ENCODE measurements at regions not wholly inside any gene's neighbourhood (a gene's known extent, or its start where the extent isn't known, plus 50 kb on each side); places are given as distances from the start of the nearest gene placed in this dataset.
"Not testable (repeated sequence)": the region's sequence is repeated elsewhere in the genome, so short reads cannot be mapped to it uniquely, and the experiment has no call there.

DNA sequence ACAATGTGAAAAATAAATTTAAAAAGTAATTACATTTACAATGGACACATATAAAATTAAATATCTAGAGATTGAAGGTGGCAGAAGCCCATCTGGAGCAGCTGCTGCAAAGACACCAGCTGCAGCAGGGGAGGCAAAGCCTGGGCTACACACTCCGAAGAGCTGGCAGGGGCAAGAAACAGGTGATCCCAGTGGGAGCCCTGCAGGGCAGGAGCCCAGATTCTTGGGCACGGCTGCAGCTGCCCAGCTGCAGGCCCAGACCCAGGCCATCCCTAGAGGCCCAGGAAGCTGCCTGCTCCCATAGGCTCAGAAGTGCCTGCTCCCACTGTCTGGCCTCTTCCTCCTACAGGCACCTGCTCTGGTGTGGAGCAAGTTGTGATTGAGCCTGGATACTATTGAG is 1547.9 kb upstream of the SPRY2 start:
- TF ChIP-seq, protein P1, sequence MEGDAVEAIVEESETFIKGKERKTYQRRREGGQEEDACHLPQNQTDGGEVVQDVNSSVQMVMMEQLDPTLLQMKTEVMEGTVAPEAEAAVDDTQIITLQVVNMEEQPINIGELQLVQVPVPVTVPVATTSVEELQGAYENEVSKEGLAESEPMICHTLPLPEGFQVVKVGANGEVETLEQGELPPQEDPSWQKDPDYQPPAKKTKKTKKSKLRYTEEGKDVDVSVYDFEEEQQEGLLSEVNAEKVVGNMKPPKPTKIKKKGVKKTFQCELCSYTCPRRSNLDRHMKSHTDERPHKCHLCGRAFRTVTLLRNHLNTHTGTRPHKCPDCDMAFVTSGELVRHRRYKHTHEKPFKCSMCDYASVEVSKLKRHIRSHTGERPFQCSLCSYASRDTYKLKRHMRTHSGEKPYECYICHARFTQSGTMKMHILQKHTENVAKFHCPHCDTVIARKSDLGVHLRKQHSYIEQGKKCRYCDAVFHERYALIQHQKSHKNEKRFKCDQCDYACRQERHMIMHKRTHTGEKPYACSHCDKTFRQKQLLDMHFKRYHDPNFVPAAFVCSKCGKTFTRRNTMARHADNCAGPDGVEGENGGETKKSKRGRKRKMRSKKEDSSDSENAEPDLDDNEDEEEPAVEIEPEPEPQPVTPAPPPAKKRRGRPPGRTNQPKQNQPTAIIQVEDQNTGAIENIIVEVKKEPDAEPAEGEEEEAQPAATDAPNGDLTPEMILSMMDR (IDR thresholded peaks at IDR 0.05; ENCODE audit: low read depth, low read length, missing control alignments): no peak
- H3K4me3 ChIP-seq (replicated peaks; ENCODE audit: low read depth, low read length): no peak overlapping the region
- no peak for DNase-seq (ENCODE audit: extremely low read depth, low read depth)

DNA sequence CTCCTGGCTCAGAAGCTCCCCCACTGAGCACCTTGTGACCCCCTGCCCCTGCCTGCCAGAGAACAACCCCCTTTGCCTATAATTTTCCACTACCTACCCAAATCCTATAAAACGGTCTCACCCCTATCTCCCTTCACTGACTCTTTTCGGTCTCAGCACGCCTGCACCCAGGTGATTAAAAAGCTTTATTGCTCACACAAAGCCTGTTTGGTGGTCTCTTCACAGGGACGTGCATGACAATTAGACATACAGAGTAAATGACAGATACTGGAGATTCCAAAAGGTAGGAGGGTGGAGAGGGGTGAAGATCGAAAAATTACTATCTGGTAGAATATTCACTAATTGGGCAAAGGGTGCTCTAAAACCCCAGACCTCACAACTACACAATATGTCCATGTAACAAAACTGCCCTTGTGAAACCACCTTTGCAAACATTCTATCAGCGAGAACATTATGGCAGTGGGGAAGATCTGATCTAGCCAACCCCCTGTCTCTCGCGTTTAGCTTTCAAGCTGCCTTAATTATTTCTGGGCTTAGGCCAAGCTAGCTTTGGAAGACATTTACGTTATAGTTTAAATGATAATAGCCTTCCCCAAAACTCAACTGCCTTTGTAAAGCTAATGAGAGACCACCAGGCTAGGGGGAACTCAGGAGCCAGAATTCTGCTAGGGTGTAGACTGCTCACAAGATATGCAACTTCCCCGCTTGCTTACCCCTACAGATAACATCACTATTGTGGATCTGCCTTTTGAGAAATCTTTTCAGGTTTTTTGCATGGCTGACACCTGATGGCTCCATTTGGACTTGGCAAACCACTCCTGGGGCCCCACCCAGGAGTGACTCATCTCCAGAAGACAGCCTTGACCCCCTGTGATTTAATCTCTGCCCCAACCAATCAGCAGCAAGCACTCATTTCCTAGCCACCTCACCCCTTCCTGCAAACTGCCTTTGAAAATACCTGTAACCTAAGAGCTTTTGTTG is 1534.0 kb upstream of the SPRY2 start:
- DNase-seq (ENCODE audit: extremely low read depth, low read depth): no peak
- TF ChIP-seq, protein P1 (IDR thresholded peaks at IDR 0.05; ENCODE audit: low read depth, low read length, missing control alignments): no peak
- H3K4me3 ChIP-seq (replicated peaks; ENCODE audit: low read depth, low read length): no peak overlapping the region

DNA sequence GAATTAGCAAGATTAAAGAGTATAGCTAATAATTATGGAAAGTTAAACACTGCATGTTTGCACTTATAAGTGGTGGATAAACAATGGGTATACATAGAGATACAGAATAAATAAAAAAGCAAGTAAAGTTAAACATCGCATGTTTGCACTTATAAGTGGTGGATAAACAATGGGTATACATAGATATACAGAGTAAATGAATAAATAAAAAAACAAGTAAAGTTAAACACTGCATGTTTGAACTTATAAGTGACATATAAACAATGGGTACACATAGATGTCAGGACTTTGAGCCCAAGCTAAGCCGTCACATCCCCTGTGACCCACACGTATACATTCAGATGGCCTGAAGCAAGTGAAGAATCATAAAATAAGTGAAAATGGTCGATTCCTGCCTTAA is 1533.3 kb upstream of the SPRY2 start:
- no peak overlapping the region for H3K4me3 ChIP-seq (replicated peaks; ENCODE audit: low read depth, low read length)
- no peak for DNase-seq (ENCODE audit: extremely low read depth, low read depth)
- TF ChIP-seq, protein P1 (IDR thresholded peaks at IDR 0.05; ENCODE audit: low read depth, low read length, missing control alignments): no peak

DNA sequence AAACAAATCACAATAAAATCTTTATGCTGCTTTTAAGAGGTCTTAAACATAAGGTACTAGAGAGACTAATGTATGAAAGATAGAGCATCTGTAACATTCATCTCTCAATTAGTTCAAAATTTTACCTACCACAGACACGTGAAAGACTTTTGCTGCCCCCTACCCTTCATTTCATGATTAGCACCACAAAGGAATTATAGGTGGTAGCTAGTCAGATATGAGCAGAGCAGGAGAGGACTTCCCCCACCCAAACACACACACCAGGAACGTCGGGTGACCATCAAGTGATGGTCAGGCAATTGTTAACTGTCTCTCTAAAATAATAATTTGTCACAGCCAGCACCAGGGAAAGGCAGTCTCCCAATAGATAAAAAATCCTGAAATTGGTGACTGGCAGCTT is 1531.7 kb upstream of the SPRY2 start:
- H3K4me3 ChIP-seq (replicated peaks; ENCODE audit: low read depth, low read length): no peak overlapping the region
- DNase-seq (ENCODE audit: extremely low read depth, low read depth): no peak
- TF ChIP-seq, protein P1 (IDR thresholded peaks at IDR 0.05; ENCODE audit: low read depth, low read length, missing control alignments): no peak

DNA sequence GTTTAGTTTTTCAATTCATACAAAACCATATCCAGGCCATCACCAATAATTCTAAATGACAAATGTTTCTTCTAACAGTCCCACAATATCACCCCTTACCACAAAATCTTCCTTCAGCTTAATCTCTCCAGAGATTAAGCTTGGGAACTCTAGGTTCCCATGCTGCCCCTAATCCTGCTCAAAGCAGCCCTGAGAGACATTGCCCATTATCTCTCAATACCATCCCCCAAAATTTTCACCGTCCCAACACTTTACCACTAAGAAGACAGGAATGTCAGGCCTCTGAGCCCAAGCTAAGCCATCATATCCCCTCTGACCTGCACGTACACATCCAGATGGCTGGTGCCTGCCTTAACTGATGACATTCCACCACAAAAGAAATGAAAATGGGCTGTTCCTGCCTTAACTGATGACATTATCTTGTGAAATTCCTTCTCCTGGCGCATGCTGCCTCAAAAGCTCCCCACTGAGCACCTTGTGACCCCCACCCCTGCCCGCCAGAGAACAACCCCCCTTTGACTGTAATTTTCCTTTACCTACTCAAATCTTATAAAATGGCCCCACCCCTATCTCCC is 1530.9 kb upstream of the SPRY2 start:
- not testable (repeated sequence) for H3K4me3 ChIP-seq (replicated peaks; ENCODE audit: low read depth, low read length); DNase-seq (ENCODE audit: extremely low read depth, low read depth)

DNA sequence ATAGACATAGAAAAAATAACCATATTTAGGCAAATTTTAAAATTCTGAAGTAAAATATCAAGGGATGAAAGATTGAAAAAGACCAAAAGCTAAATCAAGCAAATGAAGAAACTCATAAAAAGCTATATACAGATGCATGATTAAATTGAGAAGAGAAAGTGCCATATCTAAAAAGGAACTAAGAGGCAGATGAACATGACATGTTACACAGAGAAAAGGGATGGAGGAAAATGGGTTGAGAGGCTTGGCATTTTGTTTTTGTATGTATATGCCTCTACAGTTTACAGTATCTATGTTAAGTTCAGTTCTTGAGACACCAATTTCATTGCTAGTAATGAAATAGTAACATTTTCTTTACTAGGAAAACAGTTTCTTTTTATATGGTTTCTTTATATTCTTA is 1507.4 kb upstream of the SPRY2 start:
- DNase-seq (ENCODE audit: extremely low read depth, low read depth): no peak
- TF ChIP-seq, protein P1 (IDR thresholded peaks at IDR 0.05; ENCODE audit: low read depth, low read length, missing control alignments): no peak
- no peak overlapping the region for H3K4me3 ChIP-seq (replicated peaks; ENCODE audit: low read depth, low read length)

DNA sequence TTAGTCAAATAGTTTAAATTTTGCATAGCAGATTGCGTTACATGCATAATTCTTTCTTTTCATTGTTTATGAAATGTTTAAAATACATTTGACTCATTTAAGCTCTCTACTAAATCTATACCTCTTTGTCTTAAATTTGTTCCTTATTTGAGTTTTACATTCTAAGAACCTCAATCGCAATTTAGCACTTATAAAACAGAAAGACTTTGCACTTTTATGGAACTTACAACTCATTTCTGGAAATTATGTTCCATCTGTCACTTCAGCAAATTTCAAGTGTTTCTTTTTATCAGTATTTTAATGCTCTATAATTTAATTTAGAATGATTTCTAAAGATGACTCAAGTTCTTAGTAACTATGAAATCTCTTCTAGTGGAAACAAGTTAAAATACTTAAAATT is 1505.8 kb upstream of the SPRY2 start:
- H3K4me3 ChIP-seq (replicated peaks; ENCODE audit: low read depth, low read length): no peak overlapping the region
- DNase-seq (ENCODE audit: extremely low read depth, low read depth): no peak
- TF ChIP-seq, protein P1 (IDR thresholded peaks at IDR 0.05; ENCODE audit: low read depth, low read length, missing control alignments): no peak
